Activated T-cell treated with anti-CD3 and anti-CD28 coated beads for 48 hours (primary cell): ENCODE measurements at regions not wholly inside any gene's neighbourhood (a gene's known extent, or its start where the extent isn't known, plus 50 kb on each side); places are given as distances from the start of the nearest gene placed in this dataset.

Source experiments
- DNase-seq: peaks from one replicate; pipeline ENCODE4 v3.0.0-alpha.2; 2020; ENCODE audit warnings: low read depth

- DNase-seq, result no peak
Measured at GRCh38 chr4:80145739-80146138, 51.6 kb upstream of the PRDM8 start.

- DNase-seq, result no peak
Measured at GRCh38 chr4:80144676-80145470, 52.4 kb upstream of the PRDM8 start.

GRCh38 chr4:80143307-80143679, 54.0 kb upstream of the PRDM8 start:
- no peak for DNase-seq

- no peak for DNase-seq
Measured at GRCh38 chr4:80142394-80143306, 54.7 kb upstream of the PRDM8 start.

- DNase-seq, result no peak
Measured at GRCh38 chr4:80141543-80141942, 55.8 kb upstream of the PRDM8 start.

- DNase-seq, result no peak
Measured at GRCh38 chr4:80140194-80140593, 57.1 kb upstream of the PRDM8 start.

- DNase-seq, result no peak
Measured at GRCh38 chr4:80139671-80140070, 57.6 kb upstream of the PRDM8 start.

- peak; percentile 30 for DNase-seq
Measured at GRCh38 chr4:80138551-80139538, 58.5 kb upstream of the PRDM8 start.

- no peak for DNase-seq
Measured at GRCh38 chr4:80137631-80138030, 59.7 kb upstream of the PRDM8 start.

- no peak for DNase-seq
Measured at GRCh38 chr4:80136270-80136669, 61.0 kb upstream of the PRDM8 start.

GRCh38 chr4:80135702-80136058, 61.6 kb upstream of the PRDM8 start:
- DNase-seq, result no peak

- DNase-seq, result no peak
Measured at GRCh38 chr4:80134936-80135701, 62.1 kb upstream of the ANTXR2 start.

- DNase-seq, result no peak
Measured at GRCh38 chr4:80133240-80133783, 60.3 kb upstream of the ANTXR2 start.

- DNase-seq, result no peak
Measured at GRCh38 chr4:80129785-80130184, 56.8 kb upstream of the ANTXR2 start.

GRCh38 chr4:80128941-80129340, 55.9 kb upstream of the ANTXR2 start:
- DNase-seq, result no peak

- no peak for DNase-seq
Measured at GRCh38 chr4:80127870-80128419, 54.9 kb upstream of the ANTXR2 start.

GRCh38 chr4:80126435-80126834, 53.4 kb upstream of the ANTXR2 start:
- DNase-seq, result no peak

GRCh38 chr4:80125252-80126177, 52.5 kb upstream of the ANTXR2 start:
- DNase-seq, result no peak
